DOHH2 (cell line): ENCODE measurements at regions not wholly inside any gene's neighbourhood (a gene's known extent, or its start where the extent isn't known, plus 50 kb on each side); places are given as distances from the start of the nearest gene placed in this dataset.

Source experiments
- H3F3A ChIP-seq: fragments of 200-600 bp; sonication (generic), shearing (Covaris generic); 2 replicates; pipeline ENCODE4 v1.6.0; 2016; ENCODE audit warnings: antibody characterized with exemption, mild to moderate bottlenecking; ENCODE audit not compliant: control insufficient read depth, insufficient read depth
- H3K27ac ChIP-seq: fragments of 200-600 bp; sonication (generic); 2 replicates; pipeline ENCODE4 v1.5.1; 2014; ENCODE audit warnings: low read depth, mild to moderate bottlenecking, low read length, moderate library complexity
- H3K27me3 ChIP-seq: fragments of 200-600 bp; sonication (generic); 2 replicates; pipeline ENCODE4 v1.6.1; 2014; ENCODE audit warnings: mild to moderate bottlenecking, low read length, mixed read lengths; ENCODE audit not compliant: control insufficient read depth
- H3K36me3 ChIP-seq: fragments of 200-600 bp; sonication (generic); 2 replicates; pipeline ENCODE4 v1.6.1; 2014; ENCODE audit warnings: mild to moderate bottlenecking, low read length, moderate library complexity, mixed read lengths; ENCODE audit not compliant: control insufficient read depth
- H3K4me1 ChIP-seq: fragments of 200-600 bp; sonication (generic); 2 replicates; pipeline ENCODE4 v1.6.1; 2014; ENCODE audit warnings: mild to moderate bottlenecking, low read length, mixed read lengths; ENCODE audit not compliant: control insufficient read depth
- H3K4me2 ChIP-seq: fragments of 200-600 bp; sonication (generic); 2 replicates; pipeline ENCODE4 v1.6.0; 2014; ENCODE audit warnings: mild to moderate bottlenecking, low read length, moderate library complexity
- H3K4me3 ChIP-seq: fragments of 200-600 bp; sonication (generic); 2 replicates; pipeline ENCODE4 v1.5.1; 2014; ENCODE audit warnings: mild to moderate bottlenecking, low read length, mixed read lengths
- H3K79me2 ChIP-seq: fragments of 200-600 bp; sonication (generic); 2 replicates; pipeline ENCODE4 v1.6.1; 2014; ENCODE audit warnings: mild to moderate bottlenecking, low read length, mixed read lengths; ENCODE audit not compliant: control insufficient read depth
- H3K9me2 ChIP-seq: fragments of 200-600 bp; sonication (generic); replicated peaks from 2 replicates; pipeline ENCODE4 v1.6.1; 2014; ENCODE audit warnings: mild to moderate bottlenecking, low read length, mixed read lengths; ENCODE audit not compliant: control insufficient read depth
- H3K9me3 ChIP-seq: fragments of 200-600 bp; sonication (generic); 2 replicates; pipeline ENCODE4 v1.6.1; 2014; ENCODE audit warnings: antibody characterized with exemption, low read length, mixed read lengths; ENCODE audit not compliant: control insufficient read depth, insufficient read depth
- H4K20me1 ChIP-seq: fragments of 200-600 bp; sonication (generic); 2 replicates; pipeline ENCODE4 v1.6.0; 2014; ENCODE audit warnings: low read depth, mild to moderate bottlenecking, antibody characterized with exemption, low read length, moderate library complexity; ENCODE audit not compliant: control insufficient read depth, insufficient read depth
- CTCF ChIP-seq: fragments of 200-600 bp; sonication (generic); IDR thresholded peaks from one replicate; pipeline ENCODE4 v1.5.1; 2014; ENCODE audit warnings: antibody characterized with exemption, mild to moderate bottlenecking, low read depth, low read length; ENCODE audit not compliant: poor library complexity, severe bottlenecking
- EZH2phosphoT487 ChIP-seq: fragments of 200-600 bp; sonication (generic); IDR thresholded peaks from 2 replicates; pipeline ENCODE4 v1.6.1; 2017; ENCODE audit warnings: borderline replicate concordance, mild to moderate bottlenecking, antibody characterized with exemption, low read length, moderate library complexity, mixed read lengths

- no peaks in the 10 kb centered on the region for H4K20me1 ChIP-seq
- no peaks in the 10 kb centered on the region for H3K79me2 ChIP-seq
- H3K4me1 ChIP-seq = no peaks in the 10 kb centered on the region
- H3K4me2 ChIP-seq = no peak overlapping the region
- TF ChIP-seq CTCF (no peak), EZH2phosphoT487 (no peak)
- H3K36me3 ChIP-seq = no peaks in the 10 kb centered on the region
- H3F3A ChIP-seq = no peaks in the 10 kb centered on the region
- H3K4me3 ChIP-seq = no peak overlapping the region
- no peaks in the 10 kb centered on the region for H3K9me2 ChIP-seq
- H3K9me3 ChIP-seq = no peaks in the 10 kb centered on the region
- H3K27ac ChIP-seq = no peak overlapping the region
- no peaks in the 10 kb centered on the region for H3K27me3 ChIP-seq
These were observed 1474.0 kb upstream of the TMEFF2 start for GRCh38 chr2:193668557-193669323.

GRCh38 chr2:193627927-193628272, 1433.2 kb upstream of the TMEFF2 start:
- TF ChIP-seq CTCF (no peak), EZH2phosphoT487 (no peak)
- Histone ChIP-seq H3K9me2 (no peaks in the 10 kb centered on the region), H3K4me1 (no peaks in the 10 kb centered on the region), H3K79me2 (no peaks in the 10 kb centered on the region), H3K4me3 (no peak overlapping the region), H3K9me3 (no peaks in the 10 kb centered on the region), H3K27me3 (no peaks in the 10 kb centered on the region), H3K4me2 (no peak overlapping the region), H4K20me1 (no peaks in the 10 kb centered on the region), H3K36me3 (no peaks in the 10 kb centered on the region), H3K27ac (no peak overlapping the region), H3F3A (no peaks in the 10 kb centered on the region)

GRCh38 chr2:193627187-193627926, 1432.6 kb upstream of the TMEFF2 start:
- no peak overlapping the region for H3K4me2 ChIP-seq
- TF ChIP-seq CTCF (no peak), EZH2phosphoT487 (no peak)
- H3K27ac ChIP-seq = no peak overlapping the region
- no peaks in the 10 kb centered on the region for H3K27me3 ChIP-seq
- H3F3A ChIP-seq = no peaks in the 10 kb centered on the region
- no peaks in the 10 kb centered on the region for H4K20me1 ChIP-seq
- no peaks in the 10 kb centered on the region for H3K9me3 ChIP-seq
- no peak overlapping the region for H3K4me3 ChIP-seq
- H3K79me2 ChIP-seq = no peaks in the 10 kb centered on the region
- no peaks in the 10 kb centered on the region for H3K36me3 ChIP-seq
- no peaks in the 10 kb centered on the region for H3K9me2 ChIP-seq
- H3K4me1 ChIP-seq = no peaks in the 10 kb centered on the region
